ENCODE measurements at regions not wholly inside any gene's neighbourhood (a gene's known extent, or its start where the extent isn't known, plus 50 kb on each side); places are given as distances from the start of the nearest gene placed in this dataset.

DNA sequence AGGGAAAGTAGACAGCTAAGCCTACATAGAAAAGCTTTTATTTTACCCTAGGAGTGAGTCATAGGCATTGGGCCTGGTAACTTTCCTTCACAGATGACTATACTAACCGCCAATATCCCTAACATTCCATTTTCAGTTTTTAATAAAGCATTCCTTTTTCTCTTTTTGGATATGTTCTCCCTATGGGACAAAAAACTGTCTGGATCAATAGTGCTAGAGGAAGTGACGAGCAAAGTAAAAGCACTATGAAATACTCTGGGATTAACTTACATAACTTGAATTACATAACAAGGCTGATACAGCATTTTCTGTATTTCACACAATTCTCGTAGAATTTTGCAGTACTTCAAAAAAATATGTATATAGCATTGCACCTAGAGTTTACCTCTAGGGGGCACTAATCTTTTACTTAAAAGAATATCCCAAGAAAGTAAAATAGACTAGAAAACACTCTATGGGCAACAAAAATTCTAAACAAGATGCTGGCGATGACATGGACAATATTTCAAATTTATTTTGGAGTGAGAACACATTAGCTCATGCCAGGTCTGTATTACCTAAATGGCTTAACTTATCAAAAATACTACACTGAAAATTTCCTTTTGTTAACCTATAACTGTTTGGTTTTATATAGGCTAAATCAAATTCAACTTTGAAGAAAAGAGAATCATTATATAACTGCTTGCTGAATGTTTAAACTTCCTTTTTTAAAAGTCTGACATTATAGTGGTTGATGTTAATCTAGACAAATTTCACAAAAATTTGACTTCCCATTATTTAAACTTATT, 66.3 kb upstream of the DST start:
- no peak for DNase-seq

DNA sequence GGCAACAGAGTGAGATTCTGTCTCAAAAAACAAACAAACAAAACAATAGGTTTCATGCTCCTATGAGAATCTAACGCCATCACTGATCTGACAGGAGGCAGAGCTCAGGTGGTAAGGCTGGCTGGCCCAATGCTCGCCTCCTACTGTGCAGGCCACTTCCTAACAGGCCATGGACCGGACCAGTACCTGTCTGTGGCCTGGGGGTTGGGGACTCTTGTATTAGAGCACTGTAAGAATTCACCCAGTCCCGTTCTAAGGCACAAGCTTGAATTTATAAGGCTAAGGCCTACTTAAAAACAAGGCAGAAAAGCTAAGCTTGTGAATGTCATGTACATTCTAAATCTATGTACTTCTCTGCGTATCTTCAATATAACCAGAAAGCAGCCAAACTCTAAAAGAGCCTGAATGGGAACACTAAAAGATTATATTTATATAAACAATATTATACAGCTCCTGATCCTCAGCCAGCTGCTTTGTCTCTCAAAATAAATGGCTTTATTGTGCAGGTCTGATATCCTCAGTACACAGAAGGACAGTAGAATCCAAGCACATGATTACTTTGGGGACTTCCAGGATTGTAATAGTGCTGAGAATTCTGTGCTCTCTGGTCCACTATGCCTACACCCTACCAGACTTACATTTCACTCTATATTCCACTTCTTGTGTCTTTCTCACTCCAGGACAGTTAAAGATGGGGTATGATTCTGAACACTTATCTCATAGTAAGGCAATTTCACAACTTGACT, 64.5 kb upstream of the DST start:
- DNase-seq, result no peak

- DNase-seq, result no peak
Measured at GRCh38 chr6:56699066-56699654, 56.5 kb upstream of the DST start.

- DNase-seq, result no peak
Measured at GRCh38 chr6:56695702-56696101, 53.0 kb upstream of the DST start.

DNA sequence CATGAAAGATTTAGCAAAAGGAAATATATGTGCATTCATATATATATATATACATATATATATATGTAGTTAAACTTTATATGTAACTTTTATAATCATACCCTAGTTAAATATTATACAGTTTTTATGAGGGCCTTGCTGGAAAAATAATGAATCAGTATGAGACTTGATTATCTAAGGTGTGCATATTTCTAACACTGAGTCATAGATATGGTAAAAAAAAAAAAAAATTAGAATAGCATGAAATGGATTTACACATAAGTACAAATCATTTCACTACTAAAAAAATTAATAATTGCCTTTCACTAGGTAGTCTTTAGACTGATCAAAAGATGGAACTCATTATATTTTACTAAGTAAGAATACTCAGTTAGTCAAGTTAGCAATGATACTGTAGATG, 51.3 kb upstream of the DST start:
- DNase-seq, result no peak

DNA sequence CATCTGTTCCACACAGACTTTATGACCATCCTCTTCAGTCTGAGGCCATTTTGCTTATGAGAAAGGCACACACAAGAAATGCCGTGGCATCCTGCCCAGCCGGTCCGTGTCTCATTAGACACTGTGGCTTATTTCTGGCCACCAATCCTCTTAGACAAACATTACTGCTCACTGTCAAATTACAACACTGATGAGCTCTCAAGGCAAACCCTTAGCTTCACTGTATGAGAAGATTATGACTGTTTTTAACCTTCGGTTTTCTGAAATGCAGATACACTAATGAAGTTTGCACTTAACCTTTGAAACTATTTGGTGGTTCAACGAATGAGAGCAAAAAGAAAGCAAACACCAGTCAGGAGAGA, 50.5 kb upstream of the DST start:
- DNase-seq, result no peak

GRCh38 chr6:56692523-56693245, 50.0 kb upstream of the DST start:
- no peak for DNase-seq

Measured in SIG-M5 (cell line).